ENCODE measurements at regions not wholly inside any gene's neighbourhood (a gene's known extent, or its start where the extent isn't known, plus 50 kb on each side); places are given as distances from the start of the nearest gene placed in this dataset.

DNA sequence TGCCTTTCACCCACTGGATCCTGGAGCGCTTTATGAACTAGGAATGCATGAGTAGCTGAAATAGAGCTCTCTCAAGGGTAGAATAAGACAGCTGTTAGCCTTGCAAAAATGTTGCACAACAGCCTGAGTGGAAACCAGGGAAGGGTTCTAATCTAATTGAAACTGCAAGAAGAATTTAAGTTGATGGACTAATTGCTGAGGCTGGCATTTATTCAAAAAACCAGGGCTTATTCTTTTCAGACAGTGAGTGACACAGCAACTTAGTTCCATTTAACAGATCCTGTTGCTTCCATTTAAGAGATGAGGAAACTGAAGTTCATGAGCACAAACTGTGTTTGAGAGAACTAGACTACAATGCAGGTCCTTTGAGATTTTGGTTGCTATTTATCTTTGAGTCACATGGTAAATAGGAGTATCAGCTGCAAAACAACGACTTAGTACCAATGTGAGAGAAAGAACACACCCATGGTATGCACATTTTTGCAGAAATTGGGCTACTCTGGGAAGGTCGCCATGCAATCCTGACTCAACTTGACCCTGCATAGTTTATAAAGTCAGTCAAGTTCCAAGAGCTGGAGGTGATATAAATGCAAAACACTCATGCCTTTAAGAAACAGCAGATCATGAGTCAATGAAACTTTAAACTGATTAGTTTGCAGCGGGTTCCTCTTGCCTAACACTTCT is 76.4 kb upstream of the PARD3B start:
- no peaks in the 10 kb centered on the region for H3F3A ChIP-seq (ENCODE audit: low read depth)
- no peaks in the 10 kb centered on the region for H3K4me1 ChIP-seq (ENCODE audit: insufficient read depth, low read length, poor library complexity, severe bottlenecking)
- no peaks in the 10 kb centered on the region for H3K9me3 ChIP-seq (ENCODE audit: insufficient read depth, low read depth, low read length)
- no peak overlapping the region for H2AFZ ChIP-seq (ENCODE audit: low read length)
- no peak overlapping the region for H3K4me3 ChIP-seq (ENCODE audit: low read length, poor library complexity, severe bottlenecking)
- TF ChIP-seq, protein P1, sequence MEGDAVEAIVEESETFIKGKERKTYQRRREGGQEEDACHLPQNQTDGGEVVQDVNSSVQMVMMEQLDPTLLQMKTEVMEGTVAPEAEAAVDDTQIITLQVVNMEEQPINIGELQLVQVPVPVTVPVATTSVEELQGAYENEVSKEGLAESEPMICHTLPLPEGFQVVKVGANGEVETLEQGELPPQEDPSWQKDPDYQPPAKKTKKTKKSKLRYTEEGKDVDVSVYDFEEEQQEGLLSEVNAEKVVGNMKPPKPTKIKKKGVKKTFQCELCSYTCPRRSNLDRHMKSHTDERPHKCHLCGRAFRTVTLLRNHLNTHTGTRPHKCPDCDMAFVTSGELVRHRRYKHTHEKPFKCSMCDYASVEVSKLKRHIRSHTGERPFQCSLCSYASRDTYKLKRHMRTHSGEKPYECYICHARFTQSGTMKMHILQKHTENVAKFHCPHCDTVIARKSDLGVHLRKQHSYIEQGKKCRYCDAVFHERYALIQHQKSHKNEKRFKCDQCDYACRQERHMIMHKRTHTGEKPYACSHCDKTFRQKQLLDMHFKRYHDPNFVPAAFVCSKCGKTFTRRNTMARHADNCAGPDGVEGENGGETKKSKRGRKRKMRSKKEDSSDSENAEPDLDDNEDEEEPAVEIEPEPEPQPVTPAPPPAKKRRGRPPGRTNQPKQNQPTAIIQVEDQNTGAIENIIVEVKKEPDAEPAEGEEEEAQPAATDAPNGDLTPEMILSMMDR (conservative IDR thresholded peaks at IDR 0.05; ENCODE audit: low read length): no peak
- TF ChIP-seq EZH2phosphoT487 (IDR thresholded peaks at IDR 0.05; ENCODE audit: borderline replicate concordance): no peak
- H4K20me1 ChIP-seq (ENCODE audit: insufficient read depth, low read length, poor library complexity, severe bottlenecking): no peaks in the 10 kb centered on the region
- no peaks in the 10 kb centered on the region for H3K79me2 ChIP-seq (ENCODE audit: insufficient read depth, low read length)
- H3K9ac ChIP-seq (ENCODE audit: low read depth, low read length, poor library complexity, severe bottlenecking): no peak overlapping the region
- no peak overlapping the region for H3K4me2 ChIP-seq (ENCODE audit: low read depth, low read length, poor library complexity, severe bottlenecking)
- no peaks in the 10 kb centered on the region for H3K36me3 ChIP-seq (ENCODE audit: insufficient read depth, low read length)
- no peaks in the 10 kb centered on the region for H3K9me2 ChIP-seq (replicated peaks; ENCODE audit: low read depth, low read length)
- H3K27me3 ChIP-seq (ENCODE audit: insufficient read depth, low read length, poor library complexity, severe bottlenecking): no peaks in the 10 kb centered on the region

DNA sequence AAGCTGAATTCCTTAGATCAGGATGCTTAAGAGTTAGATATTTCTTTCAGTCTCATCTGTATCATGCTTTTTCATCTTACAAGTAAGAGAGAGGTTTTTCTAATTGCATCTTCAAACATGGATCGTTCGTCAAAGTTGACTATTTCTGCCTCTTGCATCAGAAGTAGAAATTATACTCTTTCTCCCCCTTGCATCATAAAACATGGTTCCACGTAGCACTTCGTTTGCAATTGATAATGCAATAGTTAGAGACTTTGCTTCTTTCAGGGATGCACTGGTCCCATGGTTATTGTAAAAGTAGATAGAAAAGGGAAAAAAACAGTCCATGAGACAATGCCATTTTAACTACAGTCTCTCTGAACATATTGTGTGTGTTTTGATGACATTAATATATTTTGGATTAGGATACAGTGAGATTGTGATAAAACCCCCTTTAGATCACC is 75.1 kb upstream of the PARD3B start:
- Histone ChIP-seq H4K20me1 (ENCODE audit: insufficient read depth, low read length, poor library complexity, severe bottlenecking) (no peaks in the 10 kb centered on the region), H3K36me3 (ENCODE audit: insufficient read depth, low read length) (no peaks in the 10 kb centered on the region), H3K27me3 (ENCODE audit: insufficient read depth, low read length, poor library complexity, severe bottlenecking) (no peaks in the 10 kb centered on the region), H3K4me2 (ENCODE audit: low read depth, low read length, poor library complexity, severe bottlenecking) (no peak overlapping the region), H3K9ac (ENCODE audit: low read depth, low read length, poor library complexity, severe bottlenecking) (no peak overlapping the region), H3K4me3 (ENCODE audit: low read length, poor library complexity, severe bottlenecking) (no peak overlapping the region), H3K9me2 (replicated peaks; ENCODE audit: low read depth, low read length) (no peaks in the 10 kb centered on the region), H3F3A (ENCODE audit: low read depth) (no peaks in the 10 kb centered on the region), H3K79me2 (ENCODE audit: insufficient read depth, low read length) (no peaks in the 10 kb centered on the region), H3K4me1 (ENCODE audit: insufficient read depth, low read length, poor library complexity, severe bottlenecking) (no peaks in the 10 kb centered on the region), H2AFZ (ENCODE audit: low read length) (no peak overlapping the region), H3K9me3 (ENCODE audit: insufficient read depth, low read depth, low read length) (no peaks in the 10 kb centered on the region)
- TF ChIP-seq EZH2phosphoT487 (IDR thresholded peaks at IDR 0.05; ENCODE audit: borderline replicate concordance): no peak
- TF ChIP-seq, protein P1 (conservative IDR thresholded peaks at IDR 0.05; ENCODE audit: low read length): no peak

DNA sequence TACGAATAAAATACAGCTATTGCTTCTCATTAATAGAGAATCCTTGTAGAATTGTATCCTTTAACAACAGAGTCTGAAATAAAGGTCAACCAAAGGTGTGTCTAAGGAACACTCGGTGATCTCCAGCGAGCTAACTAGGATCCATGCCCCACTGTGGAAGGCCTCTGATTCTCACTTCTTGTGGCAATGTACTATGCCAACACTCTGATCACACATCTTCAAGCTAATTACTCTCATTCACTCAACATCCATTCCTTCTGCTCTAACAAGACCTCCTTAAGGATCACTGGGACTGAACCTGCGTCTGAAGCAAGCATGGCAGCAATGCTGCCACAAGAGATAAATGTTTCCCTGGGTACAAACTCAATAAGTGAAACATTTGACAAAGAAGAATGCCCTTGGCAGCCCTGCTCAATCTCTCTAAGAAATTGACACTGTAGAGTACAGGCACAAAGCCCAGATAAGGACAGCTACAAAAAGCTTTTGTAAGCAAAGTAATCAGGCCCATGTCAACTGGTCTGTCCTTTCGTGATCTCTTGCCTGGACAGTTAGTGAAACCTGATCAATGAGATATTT is 74.6 kb upstream of the PARD3B start:
- H3K79me2 ChIP-seq (ENCODE audit: insufficient read depth, low read length): no peaks in the 10 kb centered on the region
- no peaks in the 10 kb centered on the region for H3K4me1 ChIP-seq (ENCODE audit: insufficient read depth, low read length, poor library complexity, severe bottlenecking)
- no peak overlapping the region for H3K4me3 ChIP-seq (ENCODE audit: low read length, poor library complexity, severe bottlenecking)
- TF ChIP-seq EZH2phosphoT487 (IDR thresholded peaks at IDR 0.05; ENCODE audit: borderline replicate concordance): no peak
- TF ChIP-seq, protein P1 (conservative IDR thresholded peaks at IDR 0.05; ENCODE audit: low read length): no peak
- no peak overlapping the region for H3K9ac ChIP-seq (ENCODE audit: low read depth, low read length, poor library complexity, severe bottlenecking)
- H3K9me3 ChIP-seq (ENCODE audit: insufficient read depth, low read depth, low read length): no peaks in the 10 kb centered on the region
- H3K4me2 ChIP-seq (ENCODE audit: low read depth, low read length, poor library complexity, severe bottlenecking): no peak overlapping the region
- H4K20me1 ChIP-seq (ENCODE audit: insufficient read depth, low read length, poor library complexity, severe bottlenecking): no peaks in the 10 kb centered on the region
- H2AFZ ChIP-seq (ENCODE audit: low read length): no peak overlapping the region
- no peaks in the 10 kb centered on the region for H3K9me2 ChIP-seq (replicated peaks; ENCODE audit: low read depth, low read length)
- H3K27me3 ChIP-seq (ENCODE audit: insufficient read depth, low read length, poor library complexity, severe bottlenecking): no peaks in the 10 kb centered on the region
- H3K36me3 ChIP-seq (ENCODE audit: insufficient read depth, low read length): no peaks in the 10 kb centered on the region
- H3F3A ChIP-seq (ENCODE audit: low read depth): no peaks in the 10 kb centered on the region
